Esophagus squamous epithelium (tissue), 4 donors: ENCODE measurements at regions not wholly inside any gene's neighbourhood (a gene's known extent, or its start where the extent isn't known, plus 50 kb on each side); places are given as distances from the start of the nearest gene placed in this dataset.

Source experiments
- CTCF ChIP-seq, 6 experiments: fragments of 450-650 bp in 4 of 6; fragments of 200-600 bp in 2 of 6; sonication (generic) in 2 of 6; IDR thresholded peaks; one replicate each; pipeline ENCODE4 v1.5.1; 2016 to 2019; ENCODE audit warnings: antibody characterized with exemption in 6 of 6, mild to moderate bottlenecking in 4 of 6, moderate library complexity in 4 of 6
- POLR2A ChIP-seq, 4 donors: fragments of 450-650 bp; IDR thresholded peaks; one replicate each; pipeline ENCODE4 v1.6.1; 2017; ENCODE audit warnings: antibody characterized with exemption in 4 of 4, mild to moderate bottlenecking in 4 of 4, moderate library complexity in 3 of 4

DNA sequence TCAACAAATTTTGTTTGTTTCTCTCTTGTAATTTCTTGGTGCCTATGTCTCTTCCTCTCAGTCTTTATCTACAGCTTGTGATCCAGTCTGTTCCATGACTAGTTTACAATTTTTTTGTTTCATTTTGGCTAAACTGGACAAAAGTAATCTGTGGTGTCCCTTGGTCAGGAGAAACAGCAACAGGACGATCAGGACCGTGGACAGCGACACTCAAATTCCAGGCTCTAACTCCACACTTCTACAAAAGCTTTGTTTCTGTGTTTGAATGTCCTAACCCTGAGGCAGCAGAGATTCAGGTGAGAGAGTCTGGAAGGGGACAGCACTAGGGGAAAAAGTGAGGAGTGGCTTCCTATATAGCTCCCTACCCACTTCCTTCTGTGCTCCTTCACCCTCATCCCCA is 593.3 kb upstream of the FANCL start:
- TF ChIP-seq POLR2A (IDR thresholded peaks at IDR 0.05) (no peak), CTCF (IDR thresholded peaks at IDR 0.05) (no peak)
